ENCODE measurements at regions not wholly inside any gene's neighbourhood (a gene's known extent, or its start where the extent isn't known, plus 50 kb on each side); places are given as distances from the start of the nearest gene placed in this dataset.

DNA sequence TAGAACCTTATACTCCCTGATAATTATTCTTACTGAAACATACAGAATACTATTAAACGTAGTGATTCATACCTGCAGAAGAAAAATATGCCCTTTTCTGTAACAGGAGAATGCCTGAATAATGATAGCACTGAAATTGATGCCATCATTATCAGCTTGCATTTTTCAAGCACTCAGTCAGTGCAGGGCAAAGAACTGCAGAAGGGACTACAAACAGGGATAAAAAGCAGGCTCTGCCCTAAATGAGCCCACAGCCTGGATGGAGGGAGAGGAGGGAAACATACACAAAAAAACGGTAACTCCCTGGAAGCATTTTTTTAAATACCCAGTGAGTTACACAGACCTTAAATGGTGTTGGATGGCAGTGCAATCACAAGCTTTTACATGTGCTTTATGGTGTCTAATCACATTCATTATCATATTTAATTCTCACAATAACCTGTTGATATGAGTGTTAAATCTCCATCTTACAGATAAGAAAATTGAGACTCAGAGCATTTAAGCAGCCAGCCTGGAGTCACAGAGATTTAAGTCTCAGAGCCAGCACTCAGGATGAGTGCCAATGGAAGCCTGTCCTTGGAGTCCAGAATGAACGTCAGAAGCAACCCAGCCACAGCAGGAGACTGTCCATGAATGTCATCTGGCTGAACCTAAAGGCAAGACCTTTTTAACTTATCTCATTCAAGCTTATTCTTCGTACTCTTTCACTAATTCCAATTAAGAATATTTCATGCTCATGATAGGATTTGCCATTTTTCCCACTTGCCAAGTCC is 139.3 kb upstream of the CTNNA2 start:
- Histone ChIP-seq H3K27me3 (ENCODE audit: control insufficient read depth in 3 of 3, insufficient read depth in 3 of 3, low read length in 3 of 3) (no peaks in the 10 kb centered on the region), H3K4me1 (ENCODE audit: control insufficient read depth in 3 of 3, insufficient read depth in 2 of 3, low read depth in 1 of 3, low read length in 2 of 3) (no peaks in the 10 kb centered on the region), H3K36me3 (ENCODE audit: control insufficient read depth in 3 of 3, insufficient read depth in 2 of 3, low read depth in 1 of 3, low read length in 3 of 3) (no peaks in the 10 kb centered on the region), H3K4me3 (ENCODE audit: low read depth in 1 of 3, low read length in 3 of 3) (no peak overlapping the region), H3K9me3 (ENCODE audit: control insufficient read depth in 2 of 2, insufficient read depth in 1 of 2, low read depth in 1 of 2, low read length in 1 of 2) (peaks cover 0 to 2% of the 10 kb centered on the region in 2 donors), H3K27ac (ENCODE audit: low read depth in 1 of 3, low read length in 2 of 3) (no peak overlapping the region)
- no peak for DNase-seq
- FAIRE-seq: no peak
- 20 to 33% (median 28%) methylated on average over 3 to 4 of the region's 4 CpGs for WGBS, 3 donors

DNA sequence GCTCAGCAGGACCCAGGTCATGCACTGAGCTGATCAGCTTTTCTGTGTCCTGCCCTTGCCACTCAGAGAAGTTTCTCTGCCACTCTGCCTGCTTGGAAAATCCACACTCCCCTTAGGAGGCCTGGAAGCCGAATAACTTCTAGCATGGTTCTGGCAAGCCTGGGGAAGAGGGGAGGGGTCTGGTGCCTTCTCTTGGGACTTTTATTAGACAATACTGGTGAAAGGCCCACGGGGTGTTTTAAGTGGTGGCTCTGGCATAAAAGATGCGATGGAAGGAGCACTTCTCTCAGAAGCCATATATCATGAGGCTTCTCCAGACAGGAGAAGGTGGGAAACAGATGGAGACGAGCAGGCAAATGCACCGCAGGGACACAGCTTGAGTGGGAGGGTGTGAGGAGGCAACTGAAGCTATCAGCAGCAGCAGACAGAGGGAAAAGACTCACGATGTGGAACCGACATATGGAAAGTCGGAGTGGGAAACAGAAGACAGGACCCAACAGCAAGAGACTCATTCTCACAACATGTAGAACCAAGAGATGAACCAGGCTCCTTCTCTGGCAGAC is 141.8 kb upstream of the CTNNA2 start:
- FAIRE-seq: no peak
- WGBS, 3 donors: 54 to 83% (median 79%) methylated on average over 8 of the region's 8 CpGs
- H3K27me3 ChIP-seq (ENCODE audit: control insufficient read depth in 3 of 3, insufficient read depth in 3 of 3, low read length in 3 of 3): no peaks in the 10 kb centered on the region

DNA sequence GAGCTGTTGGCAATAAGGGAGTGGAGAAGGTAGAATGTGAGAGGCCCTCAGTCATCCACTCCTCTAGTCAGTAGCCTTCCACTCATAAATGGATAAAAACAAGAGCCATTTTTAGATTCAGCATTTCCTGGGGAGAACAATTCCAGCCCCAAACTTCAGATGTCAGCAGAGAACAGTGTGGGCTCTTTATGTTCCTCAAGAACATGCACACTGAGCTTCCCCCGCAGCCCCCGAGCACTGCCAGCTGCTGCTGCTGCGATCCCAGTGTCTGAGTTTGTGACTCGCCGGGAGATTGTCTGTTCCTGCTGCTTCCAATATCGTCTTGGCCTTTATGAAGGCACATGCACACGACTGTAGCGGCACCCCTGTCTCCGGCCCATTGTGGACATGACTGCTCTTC is 143.7 kb upstream of the CTNNA2 start:
- Histone ChIP-seq H3K9me3 (ENCODE audit: control insufficient read depth in 2 of 2, insufficient read depth in 1 of 2, low read depth in 1 of 2, low read length in 1 of 2) (peaks cover 0 to 2% of the 10 kb centered on the region in 2 donors), H3K4me1 (ENCODE audit: control insufficient read depth in 3 of 3, insufficient read depth in 2 of 3, low read depth in 1 of 3, low read length in 2 of 3) (no peaks in the 10 kb centered on the region), H3K36me3 (ENCODE audit: control insufficient read depth in 3 of 3, insufficient read depth in 2 of 3, low read depth in 1 of 3, low read length in 3 of 3) (no peaks in the 10 kb centered on the region), H3K4me3 (ENCODE audit: low read depth in 1 of 3, low read length in 3 of 3) (no peak overlapping the region), H3K27ac (ENCODE audit: low read depth in 1 of 3, low read length in 2 of 3) (no peak overlapping the region), H3K27me3 (ENCODE audit: control insufficient read depth in 3 of 3, insufficient read depth in 3 of 3, low read length in 3 of 3) (no peaks in the 10 kb centered on the region)
- 86 to 95% (median 87%) methylated on average over 9 of the region's 9 CpGs for WGBS, 3 donors
- FAIRE-seq: no peak
- no peak for DNase-seq

More for the DNA sequence above, 141.8 kb upstream of the CTNNA2 start:
- Histone ChIP-seq H3K4me3 (ENCODE audit: low read depth in 1 of 3, low read length in 3 of 3) (no peak overlapping the region), H3K9me3 (ENCODE audit: control insufficient read depth in 2 of 2, insufficient read depth in 1 of 2, low read depth in 1 of 2, low read length in 1 of 2) (peaks cover 0 to 2% of the 10 kb centered on the region in 2 donors), H3K36me3 (ENCODE audit: control insufficient read depth in 3 of 3, insufficient read depth in 2 of 3, low read depth in 1 of 3, low read length in 3 of 3) (no peaks in the 10 kb centered on the region), H3K4me1 (ENCODE audit: control insufficient read depth in 3 of 3, insufficient read depth in 2 of 3, low read depth in 1 of 3, low read length in 2 of 3) (no peaks in the 10 kb centered on the region), H3K27ac (ENCODE audit: low read depth in 1 of 3, low read length in 2 of 3) (no peak overlapping the region)
- no peak for DNase-seq

DNA sequence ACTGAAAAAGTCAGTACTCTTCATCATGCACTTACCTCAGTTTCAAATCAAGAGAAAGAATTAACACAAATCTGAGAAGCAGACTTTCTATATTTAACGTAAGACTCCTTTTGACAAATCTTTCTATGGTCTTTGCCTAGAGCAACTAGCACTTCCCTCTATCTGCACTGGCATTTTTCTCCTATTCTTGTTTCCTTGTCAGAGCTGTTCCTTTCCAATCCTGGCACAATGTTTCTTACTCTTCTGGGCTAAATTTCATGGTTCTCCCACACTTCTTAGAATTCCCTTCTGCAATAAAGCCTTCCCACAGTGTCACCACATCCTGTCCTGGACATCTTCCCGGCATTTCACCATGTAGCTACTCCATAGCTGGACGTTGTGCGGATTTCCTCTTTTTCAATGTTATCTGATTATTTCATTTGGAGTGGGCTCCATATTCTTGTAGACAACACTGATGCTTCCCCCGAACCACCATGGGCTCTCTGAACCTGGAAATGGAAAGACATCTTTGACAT is 144.7 kb upstream of the CTNNA2 start:
- Histone ChIP-seq H3K27me3 (ENCODE audit: control insufficient read depth in 3 of 3, insufficient read depth in 3 of 3, low read length in 3 of 3) (no peaks in the 10 kb centered on the region), H3K4me1 (ENCODE audit: control insufficient read depth in 3 of 3, insufficient read depth in 2 of 3, low read depth in 1 of 3, low read length in 2 of 3) (no peaks in the 10 kb centered on the region), H3K27ac (ENCODE audit: low read depth in 1 of 3, low read length in 2 of 3) (no peak overlapping the region), H3K4me3 (ENCODE audit: low read depth in 1 of 3, low read length in 3 of 3) (no peak overlapping the region), H3K9me3 (ENCODE audit: control insufficient read depth in 2 of 2, insufficient read depth in 1 of 2, low read depth in 1 of 2, low read length in 1 of 2) (peaks cover 0 to 2% of the 10 kb centered on the region in 2 donors), H3K36me3 (ENCODE audit: control insufficient read depth in 3 of 3, insufficient read depth in 2 of 3, low read depth in 1 of 3, low read length in 3 of 3) (no peaks in the 10 kb centered on the region)
- DNase-seq (no peak), FAIRE-seq (no peak)
- 75 to 82% (median 81%) methylated on average over 5 of the region's 5 CpGs for WGBS, 3 donors

DNA sequence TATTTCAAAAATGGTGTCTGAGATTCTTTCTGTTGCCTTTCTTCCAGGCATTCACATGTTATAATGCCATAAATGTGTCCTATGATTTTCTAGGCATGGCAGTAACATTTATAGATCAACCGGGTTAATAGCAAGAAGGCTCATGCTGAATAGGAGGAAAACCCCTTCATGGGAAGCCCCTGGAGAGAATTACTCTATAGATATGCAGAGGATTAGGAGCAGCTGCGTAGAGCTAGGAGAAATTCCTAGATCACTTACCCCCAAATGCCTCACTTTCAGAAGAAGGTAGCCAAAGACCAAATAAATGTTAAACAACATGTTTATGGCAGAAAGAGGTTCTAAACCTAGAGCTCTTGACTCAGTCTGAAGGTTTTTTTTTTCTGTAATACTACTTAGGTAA is 153.4 kb upstream of the CTNNA2 start:
- Histone ChIP-seq H3K9me3 (ENCODE audit: control insufficient read depth in 2 of 2, insufficient read depth in 1 of 2, low read depth in 1 of 2, low read length in 1 of 2) (peaks cover 0 to 4% of the 10 kb centered on the region in 2 donors), H3K27ac (ENCODE audit: low read depth in 1 of 3, low read length in 2 of 3) (no peak overlapping the region), H3K4me3 (ENCODE audit: low read depth in 1 of 3, low read length in 3 of 3) (no peak overlapping the region), H3K36me3 (ENCODE audit: control insufficient read depth in 3 of 3, insufficient read depth in 2 of 3, low read depth in 1 of 3, low read length in 3 of 3) (no peaks in the 10 kb centered on the region), H3K27me3 (ENCODE audit: control insufficient read depth in 3 of 3, insufficient read depth in 3 of 3, low read length in 3 of 3) (no peaks in the 10 kb centered on the region), H3K4me1 (ENCODE audit: control insufficient read depth in 3 of 3, insufficient read depth in 2 of 3, low read depth in 1 of 3, low read length in 2 of 3) (no peaks in the 10 kb centered on the region)
- no peak for FAIRE-seq
- no peak for DNase-seq
- 54 to 73% (median 57%) methylated on average over 2 of the region's 2 CpGs for WGBS, 3 donors

DNA sequence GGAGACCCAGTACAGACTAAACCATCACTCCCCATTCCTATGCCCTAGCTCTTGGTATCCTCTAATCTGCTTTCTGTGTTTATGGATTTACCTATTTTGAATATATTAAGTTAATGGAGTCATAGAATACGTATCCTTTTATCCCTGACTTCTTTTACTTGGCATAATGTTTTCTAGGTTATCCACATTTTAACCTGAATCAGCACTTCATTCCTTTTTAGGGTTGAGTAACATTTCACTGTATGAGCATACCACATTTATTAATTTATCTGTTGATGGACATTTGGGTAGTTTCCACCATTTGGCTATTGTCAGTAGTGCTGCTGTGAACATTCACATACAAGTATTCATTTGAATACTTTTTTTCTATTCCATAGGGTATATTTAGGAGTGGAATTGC is 157.3 kb upstream of the CTNNA2 start:
- FAIRE-seq: no peak
- Histone ChIP-seq H3K4me3 (ENCODE audit: low read depth in 1 of 3, low read length in 3 of 3) (no peak overlapping the region), H3K9me3 (ENCODE audit: control insufficient read depth in 2 of 2, insufficient read depth in 1 of 2, low read depth in 1 of 2, low read length in 1 of 2) (peaks cover 0 to 6% of the 10 kb centered on the region in 2 donors), H3K36me3 (ENCODE audit: control insufficient read depth in 3 of 3, insufficient read depth in 2 of 3, low read depth in 1 of 3, low read length in 3 of 3) (no peaks in the 10 kb centered on the region), H3K27ac (ENCODE audit: low read depth in 1 of 3, low read length in 2 of 3) (no peak overlapping the region), H3K4me1 (ENCODE audit: control insufficient read depth in 3 of 3, insufficient read depth in 2 of 3, low read depth in 1 of 3, low read length in 2 of 3) (no peaks in the 10 kb centered on the region), H3K27me3 (ENCODE audit: control insufficient read depth in 3 of 3, insufficient read depth in 3 of 3, low read length in 3 of 3) (no peaks in the 10 kb centered on the region)
- no peak for DNase-seq
- WGBS, 3 donors: 36 to 78% (median 41%) methylated on average over 1 of the region's 1 CpG

DNA sequence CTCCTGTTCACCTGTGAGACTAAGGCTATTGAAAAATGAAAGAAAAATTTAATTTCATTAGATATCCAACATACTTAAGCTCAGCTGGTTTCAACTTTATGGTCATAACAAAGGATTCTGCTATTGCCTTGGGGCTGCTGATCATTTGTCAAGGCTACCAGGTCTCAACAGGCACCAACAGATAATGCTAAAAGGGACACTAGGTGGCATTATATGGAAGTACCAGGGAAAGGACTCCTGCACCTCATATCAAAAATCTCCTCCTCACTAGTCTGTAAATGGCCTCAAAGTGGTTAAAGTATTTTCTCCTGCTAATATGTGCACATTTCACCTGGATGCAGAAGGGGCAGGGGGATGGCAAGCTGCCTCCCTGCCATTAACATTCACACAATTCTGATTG is 167.9 kb upstream of the REG3A start:
- FAIRE-seq: no peak
- no peaks in the 10 kb centered on the region for H3K27me3 ChIP-seq (ENCODE audit: control insufficient read depth in 3 of 3, insufficient read depth in 3 of 3, low read length in 3 of 3)

DNA sequence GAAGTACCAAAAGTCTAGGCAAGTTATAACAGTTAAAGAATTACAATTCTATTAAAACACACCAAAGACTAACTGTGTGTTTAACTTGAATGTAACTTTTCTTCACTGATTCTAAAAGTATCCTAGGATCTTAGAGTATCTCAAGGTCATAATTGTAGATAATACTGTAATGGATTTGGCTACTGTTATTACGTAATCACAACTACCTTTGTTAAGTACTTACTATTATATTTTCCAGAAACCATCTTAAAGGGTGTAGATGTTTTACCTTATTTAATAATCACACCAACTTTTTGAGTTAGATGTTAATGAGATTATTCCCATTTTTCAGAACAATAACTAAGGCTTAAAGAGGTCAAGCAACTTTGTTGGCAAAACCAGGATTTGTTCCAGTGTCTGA is 161.3 kb upstream of the REG3A start:
- no peak for DNase-seq
- no peaks in the 10 kb centered on the region for H3K27me3 ChIP-seq (ENCODE audit: control insufficient read depth in 3 of 3, insufficient read depth in 3 of 3, low read length in 3 of 3)
- no peaks in the 10 kb centered on the region for H3K9me3 ChIP-seq (ENCODE audit: control insufficient read depth in 2 of 2, insufficient read depth in 1 of 2, low read depth in 1 of 2, low read length in 1 of 2)
- H3K27ac ChIP-seq (ENCODE audit: low read depth in 1 of 3, low read length in 2 of 3): no peak overlapping the region
- 85 to 91% (median 89%) methylated on average over 1 of the region's 1 CpG for WGBS, 3 donors
- H3K4me3 ChIP-seq (ENCODE audit: low read depth in 1 of 3, low read length in 3 of 3): no peak overlapping the region
- no peak for FAIRE-seq
- no peaks in the 10 kb centered on the region for H3K36me3 ChIP-seq (ENCODE audit: control insufficient read depth in 3 of 3, insufficient read depth in 2 of 3, low read depth in 1 of 3, low read length in 3 of 3)
- H3K4me1 ChIP-seq (ENCODE audit: control insufficient read depth in 3 of 3, insufficient read depth in 2 of 3, low read depth in 1 of 3, low read length in 2 of 3): no peaks in the 10 kb centered on the region

More for the DNA sequence above, 167.9 kb upstream of the REG3A start:
- no peak for DNase-seq
- Histone ChIP-seq H3K4me3 (ENCODE audit: low read depth in 1 of 3, low read length in 3 of 3) (no peak overlapping the region), H3K27ac (ENCODE audit: low read depth in 1 of 3, low read length in 2 of 3) (no peak overlapping the region), H3K9me3 (ENCODE audit: control insufficient read depth in 2 of 2, insufficient read depth in 1 of 2, low read depth in 1 of 2, low read length in 1 of 2) (no peaks in the 10 kb centered on the region), H3K36me3 (ENCODE audit: control insufficient read depth in 3 of 3, insufficient read depth in 2 of 3, low read depth in 1 of 3, low read length in 3 of 3) (no peaks in the 10 kb centered on the region), H3K4me1 (ENCODE audit: control insufficient read depth in 3 of 3, insufficient read depth in 2 of 3, low read depth in 1 of 3, low read length in 2 of 3) (no peaks in the 10 kb centered on the region)
